ENCODE measurements at regions not wholly inside any gene's neighbourhood (a gene's known extent, or its start where the extent isn't known, plus 50 kb on each side); places are given as distances from the start of the nearest gene placed in this dataset.

DNA sequence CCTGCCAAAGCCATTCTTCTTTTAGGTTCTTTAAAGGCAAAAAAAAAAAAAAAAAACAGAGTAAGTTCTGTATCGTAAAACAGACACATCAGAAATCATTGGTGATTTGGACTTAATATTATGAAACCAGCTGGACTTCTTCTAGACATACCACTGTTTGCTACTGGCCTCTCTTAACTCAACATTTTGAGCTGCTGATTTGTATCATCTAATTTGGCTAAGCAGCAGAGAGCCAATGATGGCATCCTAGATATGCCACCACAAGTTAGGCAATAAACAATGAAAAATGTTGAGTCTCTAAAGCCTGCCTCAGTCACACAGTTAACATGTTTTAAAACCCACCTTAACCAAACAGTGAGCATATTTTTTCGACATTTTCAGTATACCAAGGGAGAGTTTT is 1034.3 kb upstream of the NXPH2 start:
- TF ChIP-seq CTCF (tag by site-specific recombination; IDR thresholded peaks at IDR 0.05) (no peak), TCF7L2 (IDR thresholded peaks at IDR 0.05; ENCODE audit: borderline replicate concordance, low read depth, low read length) (no peak), ZFP3 (tag by site-specific recombination; IDR thresholded peaks at IDR 0.05; ENCODE audit: low read depth) (no peak), ZNF561 (tag by site-specific recombination; IDR thresholded peaks at IDR 0.05; ENCODE audit: borderline replicate concordance) (no peak), ZSCAN16 (tag by site-specific recombination; IDR thresholded peaks at IDR 0.05) (no peak), ZNF660 (tag by site-specific recombination; IDR thresholded peaks at IDR 0.05) (no peak), ZNF335 (tag by site-specific recombination; conservative IDR thresholded peaks at IDR 0.05) (no peak), MYNN (tag by site-specific recombination; IDR thresholded peaks at IDR 0.05; ENCODE audit: borderline replicate concordance) (no peak), ZBTB8A (tag by site-specific recombination; IDR thresholded peaks at IDR 0.05) (no peak), ZNF302 (tag by site-specific recombination; IDR thresholded peaks at IDR 0.05; ENCODE audit: low read depth) (no peak), ZNF629 (tag by site-specific recombination; IDR thresholded peaks at IDR 0.05) (no peak), SETDB1 (IDR thresholded peaks at IDR 0.05; ENCODE audit: insufficient read length, low read length) (no peak), ZNF266 (tag by site-specific recombination; IDR thresholded peaks at IDR 0.05; ENCODE audit: low read depth) (no peak), ZNF416 (tag by site-specific recombination; IDR thresholded peaks at IDR 0.05) (no peak)
